ENCODE measurements at regions not wholly inside any gene's neighbourhood (a gene's known extent, or its start where the extent isn't known, plus 50 kb on each side); places are given as distances from the start of the nearest gene placed in this dataset.

GRCh38 chr3:87509401-87509800 lies 233.0 kb upstream of the POU1F1 start:
- no peaks in the 10 kb centered on the region for H3K36me3 ChIP-seq
- no peaks in the 10 kb centered on the region for H3K9me3 ChIP-seq
- no peak overlapping the region for H3K27ac ChIP-seq
- DNase-seq, result no peak
- 46 to 56% methylated on average over 11 of the region's 11 CpGs for WGBS, 2 donors
- no peak overlapping the region for H3K4me3 ChIP-seq
- no peak for ATAC-seq
- TF ChIP-seq, protein P1, sequence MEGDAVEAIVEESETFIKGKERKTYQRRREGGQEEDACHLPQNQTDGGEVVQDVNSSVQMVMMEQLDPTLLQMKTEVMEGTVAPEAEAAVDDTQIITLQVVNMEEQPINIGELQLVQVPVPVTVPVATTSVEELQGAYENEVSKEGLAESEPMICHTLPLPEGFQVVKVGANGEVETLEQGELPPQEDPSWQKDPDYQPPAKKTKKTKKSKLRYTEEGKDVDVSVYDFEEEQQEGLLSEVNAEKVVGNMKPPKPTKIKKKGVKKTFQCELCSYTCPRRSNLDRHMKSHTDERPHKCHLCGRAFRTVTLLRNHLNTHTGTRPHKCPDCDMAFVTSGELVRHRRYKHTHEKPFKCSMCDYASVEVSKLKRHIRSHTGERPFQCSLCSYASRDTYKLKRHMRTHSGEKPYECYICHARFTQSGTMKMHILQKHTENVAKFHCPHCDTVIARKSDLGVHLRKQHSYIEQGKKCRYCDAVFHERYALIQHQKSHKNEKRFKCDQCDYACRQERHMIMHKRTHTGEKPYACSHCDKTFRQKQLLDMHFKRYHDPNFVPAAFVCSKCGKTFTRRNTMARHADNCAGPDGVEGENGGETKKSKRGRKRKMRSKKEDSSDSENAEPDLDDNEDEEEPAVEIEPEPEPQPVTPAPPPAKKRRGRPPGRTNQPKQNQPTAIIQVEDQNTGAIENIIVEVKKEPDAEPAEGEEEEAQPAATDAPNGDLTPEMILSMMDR (IDR thresholded peaks at IDR 0.05), result no peak
- H3K4me1 ChIP-seq, result no peaks in the 10 kb centered on the region
- FAIRE-seq, result no peak
- intact Hi-C loops (cut with DNase I), result no loop called here
- peaks cover 0 to 7% (median 0%) of the 10 kb centered on the region in 4 donors for H3K27me3 ChIP-seq

DNA sequence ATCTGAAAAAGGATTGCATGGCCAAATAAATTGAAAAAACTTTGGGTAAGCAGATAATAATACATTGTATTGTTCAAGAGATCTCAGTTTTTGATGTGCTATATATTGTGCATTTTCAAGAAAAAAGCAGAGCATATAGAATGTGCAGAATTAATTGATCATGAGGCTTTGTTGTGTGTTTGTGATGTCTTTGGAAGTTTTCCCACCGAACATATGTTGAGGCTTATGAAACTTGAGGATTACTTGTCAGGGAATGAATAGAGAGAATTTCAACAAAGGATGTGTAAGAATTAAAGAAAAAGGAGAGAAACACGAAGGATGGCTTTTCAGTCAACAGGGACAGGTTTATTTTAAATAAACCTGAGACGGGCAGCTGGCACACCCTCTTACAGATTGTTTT lies 232.5 kb upstream of the POU1F1 start:
- FAIRE-seq (no peak), DNase-seq (no peak), ATAC-seq (no peak)
- intact Hi-C loops (cut with DNase I), result no loop called here
- H3K4me1 ChIP-seq, result no peaks in the 10 kb centered on the region
- H3K36me3 ChIP-seq, result no peaks in the 10 kb centered on the region
- TF ChIP-seq, protein P1 (IDR thresholded peaks at IDR 0.05), result no peak
- no peaks in the 10 kb centered on the region for H3K9me3 ChIP-seq
- no peak overlapping the region for H3K4me3 ChIP-seq
- 63 to 77% methylated on average over 3 of the region's 3 CpGs for WGBS, 2 donors
- H3K27me3 ChIP-seq, result peaks cover 0 to 7% (median 0%) of the 10 kb centered on the region in 4 donors
- H3K27ac ChIP-seq, result no peak overlapping the region

GRCh38 chr3:87507753-87508152 lies 231.4 kb upstream of the POU1F1 start:
- FAIRE-seq, result no peak
- Histone ChIP-seq H3K27ac (no peak overlapping the region), H3K36me3 (no peaks in the 10 kb centered on the region), H3K4me1 (no peaks in the 10 kb centered on the region), H3K4me3 (no peak overlapping the region), H3K27me3 (no peaks in the 10 kb centered on the region), H3K9me3 (no peaks in the 10 kb centered on the region)
- 79 to 85% methylated on average over 1 of the region's 1 CpG for WGBS, 2 donors
- TF ChIP-seq, protein P1 (IDR thresholded peaks at IDR 0.05), result no peak
- intact Hi-C loops (cut with DNase I), result no loop called here
- ATAC-seq, result no peak
- DNase-seq, result no peak

GRCh38 chr3:87503900-87504498 lies 227.6 kb upstream of the POU1F1 start:
- Histone ChIP-seq H3K27me3 (no peaks in the 10 kb centered on the region), H3K9me3 (no peaks in the 10 kb centered on the region), H3K4me1 (no peaks in the 10 kb centered on the region), H3K4me3 (no peak overlapping the region), H3K27ac (no peak overlapping the region), H3K36me3 (no peaks in the 10 kb centered on the region)
- WGBS, 2 donors, result 23 to 25% methylated on average over 8 of the region's 8 CpGs
- FAIRE-seq (peak; percentile 47), DNase-seq (peak in 3 of 6 donors; percentile 24 to 54 (median 36)), ATAC-seq (peak; percentile 89 to 95 (median 92))
- TF ChIP-seq, protein P1 (IDR thresholded peaks at IDR 0.05), result peak; percentile 38 to 71 (median 56)
- intact Hi-C loops (cut with DNase I), result no loop called here

- no peak for DNase-seq
- intact Hi-C loops (cut with DNase I), result no loop called here
- no peak overlapping the region for H3K27ac ChIP-seq
- no peaks in the 10 kb centered on the region for H3K4me1 ChIP-seq
- no peaks in the 10 kb centered on the region for H3K27me3 ChIP-seq
- TF ChIP-seq, protein P1 (IDR thresholded peaks at IDR 0.05), result no peak
- H3K4me3 ChIP-seq, result no peak overlapping the region
- H3K9me3 ChIP-seq, result no peaks in the 10 kb centered on the region
- WGBS, 2 donors, result 38 to 58% methylated on average over 3 of the region's 3 CpGs
- FAIRE-seq, result no peak
- no peaks in the 10 kb centered on the region for H3K36me3 ChIP-seq
- ATAC-seq, result no peak
These were observed 224.7 kb upstream of the POU1F1 start for GRCh38 chr3:87501076-87501475.

Data from pancreas (tissue), 10 donors.